ENCODE measurements at regions not wholly inside any gene's neighbourhood (a gene's known extent, or its start where the extent isn't known, plus 50 kb on each side); places are given as distances from the start of the nearest gene placed in this dataset.
A peak's percentile ranks its signal among the peaks of the same experiment; 100 is the strongest.
"Not testable (repeated sequence)": the region's sequence is repeated elsewhere in the genome, so short reads cannot be mapped to it uniquely, and the experiment has no call there.

GRCh38 chrX:109886122-109886761, 116.7 kb upstream of the TMEM164 start:
- no peaks in the 10 kb centered on the region for H3K36me3 ChIP-seq (ENCODE audit: low read depth)
- no peak overlapping the region for H3K27ac ChIP-seq (ENCODE audit: poor library complexity, severe bottlenecking)
- no peak overlapping the region for H3K4me3 ChIP-seq (ENCODE audit: severe bottlenecking)
- H3K4me1 ChIP-seq (ENCODE audit: insufficient read depth, poor library complexity, severe bottlenecking), result no peaks in the 10 kb centered on the region
- TF ChIP-seq, protein P1, sequence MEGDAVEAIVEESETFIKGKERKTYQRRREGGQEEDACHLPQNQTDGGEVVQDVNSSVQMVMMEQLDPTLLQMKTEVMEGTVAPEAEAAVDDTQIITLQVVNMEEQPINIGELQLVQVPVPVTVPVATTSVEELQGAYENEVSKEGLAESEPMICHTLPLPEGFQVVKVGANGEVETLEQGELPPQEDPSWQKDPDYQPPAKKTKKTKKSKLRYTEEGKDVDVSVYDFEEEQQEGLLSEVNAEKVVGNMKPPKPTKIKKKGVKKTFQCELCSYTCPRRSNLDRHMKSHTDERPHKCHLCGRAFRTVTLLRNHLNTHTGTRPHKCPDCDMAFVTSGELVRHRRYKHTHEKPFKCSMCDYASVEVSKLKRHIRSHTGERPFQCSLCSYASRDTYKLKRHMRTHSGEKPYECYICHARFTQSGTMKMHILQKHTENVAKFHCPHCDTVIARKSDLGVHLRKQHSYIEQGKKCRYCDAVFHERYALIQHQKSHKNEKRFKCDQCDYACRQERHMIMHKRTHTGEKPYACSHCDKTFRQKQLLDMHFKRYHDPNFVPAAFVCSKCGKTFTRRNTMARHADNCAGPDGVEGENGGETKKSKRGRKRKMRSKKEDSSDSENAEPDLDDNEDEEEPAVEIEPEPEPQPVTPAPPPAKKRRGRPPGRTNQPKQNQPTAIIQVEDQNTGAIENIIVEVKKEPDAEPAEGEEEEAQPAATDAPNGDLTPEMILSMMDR (IDR thresholded peaks at IDR 0.05; ENCODE audit: poor library complexity, severe bottlenecking), result peak; percentile 71
- ATAC-seq (ENCODE audit: low read depth) (peak; percentile 41; the same call in 1 of the 3 replicates), DNase-seq (ENCODE audit: low spot score) (no peak)
- no peaks in the 10 kb centered on the region for H3K27me3 ChIP-seq (ENCODE audit: insufficient read depth, poor library complexity, severe bottlenecking)
- H3K9me3 ChIP-seq (ENCODE audit: severe bottlenecking), result no peaks in the 10 kb centered on the region

DNA sequence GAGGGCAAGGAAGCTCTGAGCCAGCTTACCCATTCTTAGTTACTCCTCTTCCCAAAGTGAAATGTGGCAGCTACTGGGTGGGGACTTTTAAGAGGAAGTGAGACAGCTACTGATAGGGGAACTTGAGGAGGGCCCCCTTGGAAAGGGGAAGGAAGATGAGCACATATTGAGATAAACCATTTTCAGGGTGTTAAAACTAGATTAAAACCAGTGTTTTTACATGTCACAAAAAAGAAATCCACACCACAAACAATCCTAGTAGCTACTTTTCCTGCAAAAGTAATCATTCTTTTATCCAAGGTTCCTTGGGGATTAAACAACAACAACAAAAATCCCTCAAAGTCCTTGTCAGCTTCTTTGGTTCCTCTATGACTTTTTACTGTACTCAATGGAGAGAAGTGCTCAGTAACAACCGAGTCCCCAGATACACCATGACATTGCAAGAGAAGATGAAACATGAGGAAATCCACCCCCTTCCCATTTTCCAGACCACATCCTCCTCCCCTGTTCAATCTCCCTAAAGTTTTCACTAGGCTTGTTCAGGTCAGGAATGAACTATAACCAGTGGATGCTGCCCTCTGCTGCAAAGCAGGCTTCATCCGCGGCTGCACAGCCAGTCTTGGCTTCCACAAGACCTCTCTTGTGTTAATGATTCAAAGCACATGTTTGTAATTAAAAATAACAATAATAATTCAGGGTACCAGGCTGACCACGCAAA, 113.5 kb upstream of the TMEM164 start:
- H3K27ac ChIP-seq (ENCODE audit: poor library complexity, severe bottlenecking), result no peak overlapping the region
- TF ChIP-seq, protein P1 (IDR thresholded peaks at IDR 0.05; ENCODE audit: poor library complexity, severe bottlenecking), result no peak
- H3K27me3 ChIP-seq (ENCODE audit: insufficient read depth, poor library complexity, severe bottlenecking), result no peaks in the 10 kb centered on the region
- H3K4me3 ChIP-seq (ENCODE audit: severe bottlenecking), result no peak overlapping the region
- peak; percentile 49; the same call in 1 of the 3 replicates for ATAC-seq (ENCODE audit: low read depth)
- no peaks in the 10 kb centered on the region for H3K4me1 ChIP-seq (ENCODE audit: insufficient read depth, poor library complexity, severe bottlenecking)
- no peak for DNase-seq (ENCODE audit: low spot score)
- no peaks in the 10 kb centered on the region for H3K36me3 ChIP-seq (ENCODE audit: low read depth)
- no peaks in the 10 kb centered on the region for H3K9me3 ChIP-seq (ENCODE audit: severe bottlenecking)

- no peak for DNase-seq (ENCODE audit: low spot score)
Measured at GRCh38 chrX:109890300-109890699, 112.6 kb upstream of the TMEM164 start.

GRCh38 chrX:109890910-109891502, 111.9 kb upstream of the TMEM164 start:
- Histone ChIP-seq H3K27me3 (ENCODE audit: insufficient read depth, poor library complexity, severe bottlenecking) (no peaks in the 10 kb centered on the region), H3K27ac (ENCODE audit: poor library complexity, severe bottlenecking) (no peak overlapping the region), H3K36me3 (ENCODE audit: low read depth) (no peaks in the 10 kb centered on the region), H3K4me3 (ENCODE audit: severe bottlenecking) (no peak overlapping the region), H3K9me3 (ENCODE audit: severe bottlenecking) (no peaks in the 10 kb centered on the region), H3K4me1 (ENCODE audit: insufficient read depth, poor library complexity, severe bottlenecking) (no peaks in the 10 kb centered on the region)
- no peak for DNase-seq (ENCODE audit: low spot score)
- peak; percentile 65 for ATAC-seq (ENCODE audit: low read depth)
- TF ChIP-seq, protein P1 (IDR thresholded peaks at IDR 0.05; ENCODE audit: poor library complexity, severe bottlenecking), result peak; percentile 76

More at GRCh38 chrX:109890300-109890699, 112.6 kb upstream of the TMEM164 start:
- H3K4me1 ChIP-seq (ENCODE audit: insufficient read depth, poor library complexity, severe bottlenecking), result no peaks in the 10 kb centered on the region
- H3K27me3 ChIP-seq (ENCODE audit: insufficient read depth, poor library complexity, severe bottlenecking), result no peaks in the 10 kb centered on the region
- no peaks in the 10 kb centered on the region for H3K9me3 ChIP-seq (ENCODE audit: severe bottlenecking)
- ATAC-seq (ENCODE audit: low read depth), result no peak
- TF ChIP-seq, protein P1 (IDR thresholded peaks at IDR 0.05; ENCODE audit: poor library complexity, severe bottlenecking), result no peak
- H3K36me3 ChIP-seq (ENCODE audit: low read depth), result no peaks in the 10 kb centered on the region
- H3K4me3 ChIP-seq (ENCODE audit: severe bottlenecking), result no peak overlapping the region
- no peak overlapping the region for H3K27ac ChIP-seq (ENCODE audit: poor library complexity, severe bottlenecking)

- H3K4me3 ChIP-seq (ENCODE audit: severe bottlenecking); H3K27me3 ChIP-seq (ENCODE audit: insufficient read depth, poor library complexity, severe bottlenecking); ATAC-seq (ENCODE audit: low read depth): not testable (repeated sequence)
Measured at GRCh38 chrX:109896024-109896423, 106.9 kb upstream of the TMEM164 start.

More at GRCh38 chrX:109896024-109896423, 106.9 kb upstream of the TMEM164 start:
- not testable (repeated sequence) for H3K4me1 ChIP-seq (ENCODE audit: insufficient read depth, poor library complexity, severe bottlenecking); H3K9me3 ChIP-seq (ENCODE audit: severe bottlenecking); H3K36me3 ChIP-seq (ENCODE audit: low read depth); H3K27ac ChIP-seq (ENCODE audit: poor library complexity, severe bottlenecking); DNase-seq (ENCODE audit: low spot score)
